Muscle of leg (tissue), 3 donors: ENCODE measurements at regions not wholly inside any gene's neighbourhood (a gene's known extent, or its start where the extent isn't known, plus 50 kb on each side); places are given as distances from the start of the nearest gene placed in this dataset.

Experiments
- DNase-seq: peaks from one replicate; pipeline ENCODE4 v3.0.0; 2013
- H3K27ac ChIP-seq: one replicate; pipeline ENCODE4 v1.5.1; 2013; ENCODE audit warnings: mild to moderate bottlenecking, low read length, control low read depth
- H3K27me3 ChIP-seq: one replicate; pipeline ENCODE4 v1.6.1; 2013; ENCODE audit warnings: low read length; ENCODE audit not compliant: control insufficient read depth, insufficient read depth
- H3K36me3 ChIP-seq: one replicate; pipeline ENCODE4 v1.6.1; 2013; ENCODE audit warnings: low read length; ENCODE audit not compliant: control insufficient read depth, insufficient read depth
- H3K4me1 ChIP-seq: one replicate; pipeline ENCODE4 v1.6.1; 2013; ENCODE audit warnings: low read length; ENCODE audit not compliant: control insufficient read depth, insufficient read depth
- H3K4me3 ChIP-seq: one replicate; pipeline ENCODE4 v1.5.1; 2013; ENCODE audit warnings: low read length, control low read depth
- H3K9me3 ChIP-seq: replicated peaks from 2 replicates; pipeline ENCODE4 v1.6.1; 2013; ENCODE audit warnings: low read depth, low read length; ENCODE audit not compliant: control insufficient read depth
- WGBS: methylation state at CpG from one replicate; pipeline ENCODE4 v1.1.5; 2013; ENCODE audit warnings: missing lambda C conversion rate; ENCODE audit not compliant: insufficient coverage; 5-methylcytosine and 5-hydroxymethylcytosine counted together

DNA sequence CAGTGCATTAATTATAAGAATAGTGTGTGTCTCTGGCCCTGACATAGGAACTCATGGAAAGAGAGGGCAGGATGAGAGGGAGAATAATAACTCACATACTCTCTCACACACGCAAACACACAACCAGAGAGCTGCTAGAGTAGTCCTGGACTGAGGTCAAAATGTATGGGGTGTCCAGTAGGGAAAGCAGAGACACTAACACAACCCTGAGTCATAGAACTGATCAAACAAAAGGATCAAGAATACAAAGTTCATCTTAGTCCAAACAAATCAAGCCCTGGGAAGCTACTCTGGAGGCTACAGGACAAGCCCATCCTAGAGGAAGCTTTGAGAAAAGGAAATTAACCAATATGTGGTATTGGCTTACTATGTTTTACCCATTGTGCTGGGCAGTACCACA lies 178.5 kb upstream of the GUCY1A2 start:
- no CpG with 5 or more reads among the region's 1 CpG for WGBS
- Histone ChIP-seq H3K4me1 (no peaks in the 10 kb centered on the region), H3K27me3 (no peaks in the 10 kb centered on the region), H3K27ac (no peak overlapping the region), H3K36me3 (no peaks in the 10 kb centered on the region), H3K4me3 (no peak overlapping the region), H3K9me3 (no peaks in the 10 kb centered on the region)
- no peak for DNase-seq

DNA sequence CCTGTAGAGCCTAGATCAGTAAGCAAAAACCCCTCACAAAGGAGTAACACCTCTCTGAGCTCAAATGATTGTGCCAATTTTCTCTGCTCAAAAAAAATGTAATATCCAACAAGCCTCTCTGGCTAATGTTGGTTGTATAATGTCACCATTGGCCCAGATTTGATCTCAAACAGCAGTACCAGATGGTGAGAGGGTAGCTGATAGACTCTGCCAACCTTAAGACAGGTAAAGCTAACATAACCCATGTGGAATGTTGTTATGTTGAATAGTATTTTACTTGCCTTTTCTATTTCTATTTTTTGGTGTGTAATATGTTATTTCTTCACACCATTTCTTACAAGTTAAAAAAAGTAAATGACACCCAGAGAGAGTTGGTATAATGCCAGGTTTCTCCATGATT lies 166.7 kb upstream of the GUCY1A2 start:
- no peaks in the 10 kb centered on the region for H3K36me3 ChIP-seq
- no peaks in the 10 kb centered on the region for H3K27me3 ChIP-seq
- no peak overlapping the region for H3K27ac ChIP-seq
- no peak for DNase-seq
- no peaks in the 10 kb centered on the region for H3K9me3 ChIP-seq
- H3K4me3 ChIP-seq = no peak overlapping the region
- no peaks in the 10 kb centered on the region for H3K4me1 ChIP-seq

DNA sequence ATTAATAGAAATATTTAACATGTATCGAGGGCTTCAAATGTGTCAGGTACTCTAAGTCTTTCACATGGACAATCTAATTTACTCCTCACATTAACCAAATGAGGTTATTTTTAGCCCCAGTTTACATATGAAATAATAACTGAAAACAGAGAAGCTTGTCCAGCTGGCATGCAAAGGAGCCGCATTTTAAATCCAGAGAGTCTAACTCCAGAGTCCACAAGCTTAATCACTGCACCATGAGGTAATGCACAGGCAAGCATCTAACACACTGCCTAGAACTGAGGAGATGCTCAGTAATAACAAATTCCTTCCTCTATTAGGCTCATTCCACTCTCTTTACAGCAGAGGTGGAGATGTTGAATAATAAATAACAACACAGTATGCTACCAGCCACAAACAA lies 165.7 kb upstream of the GUCY1A2 start:
- no CpG with 5 or more reads among the region's 2 CpGs for WGBS
- Histone ChIP-seq H3K4me3 (no peak overlapping the region), H3K9me3 (no peaks in the 10 kb centered on the region), H3K27ac (no peak overlapping the region), H3K27me3 (no peaks in the 10 kb centered on the region), H3K4me1 (no peaks in the 10 kb centered on the region), H3K36me3 (no peaks in the 10 kb centered on the region)
- DNase-seq = peak; percentile 66

DNA sequence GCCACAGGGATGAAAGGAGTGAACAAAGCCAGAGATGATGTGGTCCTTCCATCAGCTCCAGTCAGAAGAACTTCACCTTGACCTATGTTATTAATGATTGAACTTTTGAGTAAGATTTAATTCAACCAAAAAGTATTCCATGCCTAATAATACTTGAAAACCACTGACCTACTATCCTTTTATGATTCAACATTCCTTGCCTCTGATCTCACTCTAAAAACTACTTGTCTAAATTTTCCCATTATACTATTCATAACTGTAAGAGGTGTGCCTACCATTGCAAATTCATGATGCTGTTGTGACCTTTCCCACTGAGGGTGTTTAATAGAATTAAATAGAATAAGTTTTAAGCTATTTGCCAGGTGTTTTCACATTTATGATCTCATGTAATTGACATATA lies 164.7 kb upstream of the GUCY1A2 start:
- Histone ChIP-seq H3K27me3 (no peaks in the 10 kb centered on the region), H3K36me3 (no peaks in the 10 kb centered on the region), H3K4me1 (no peaks in the 10 kb centered on the region), H3K4me3 (no peak overlapping the region), H3K9me3 (no peaks in the 10 kb centered on the region), H3K27ac (no peak overlapping the region)
- DNase-seq = peak; percentile 14

DNA sequence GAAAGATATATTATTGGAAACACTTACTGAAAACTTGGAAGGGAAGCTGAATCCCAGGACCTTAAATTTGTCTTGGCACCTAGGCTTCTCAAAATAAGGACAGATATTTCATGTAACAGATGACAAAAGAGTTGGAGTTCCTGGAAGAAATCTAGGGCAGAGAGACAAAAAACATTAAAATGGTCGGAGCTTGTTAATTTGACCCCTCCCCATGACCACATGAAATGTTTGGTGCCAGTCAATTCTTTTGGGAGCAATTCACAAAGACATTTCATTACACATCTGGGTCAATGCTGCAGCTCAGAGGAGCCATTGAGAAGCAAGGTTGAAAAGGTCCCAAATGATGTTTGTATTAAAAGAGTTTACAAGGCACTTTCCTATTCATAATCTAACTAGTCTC lies 162.0 kb upstream of the GUCY1A2 start:
- Histone ChIP-seq H3K27me3 (no peaks in the 10 kb centered on the region), H3K36me3 (no peaks in the 10 kb centered on the region), H3K27ac (no peak overlapping the region), H3K9me3 (no peaks in the 10 kb centered on the region), H3K4me3 (no peak overlapping the region), H3K4me1 (no peaks in the 10 kb centered on the region)
- no CpG with 5 or more reads among the region's 1 CpG for WGBS
- DNase-seq = peak; percentile 67

DNA sequence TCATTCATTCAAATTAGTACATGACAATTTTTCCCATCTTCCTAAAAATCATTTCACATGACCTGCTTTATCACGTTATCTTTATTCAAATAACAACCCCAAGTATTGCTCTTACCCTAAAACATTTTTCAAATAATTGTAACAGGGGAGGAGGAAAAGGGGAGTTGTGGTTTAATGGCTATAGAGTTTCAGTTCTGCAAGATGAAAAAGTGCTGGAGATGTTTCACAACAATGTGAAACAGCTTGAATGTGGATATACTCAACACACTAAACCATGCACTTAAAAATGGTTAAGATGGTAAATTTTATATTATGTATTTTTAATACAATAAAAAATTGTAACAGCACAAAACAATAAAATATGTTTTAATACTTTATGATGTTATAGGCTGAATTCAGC lies 161.6 kb upstream of the GUCY1A2 start:
- Histone ChIP-seq H3K4me3 (no peak overlapping the region), H3K27me3 (no peaks in the 10 kb centered on the region), H3K4me1 (no peaks in the 10 kb centered on the region), H3K9me3 (no peaks in the 10 kb centered on the region), H3K27ac (no peak overlapping the region), H3K36me3 (no peaks in the 10 kb centered on the region)
- DNase-seq = no peak
- WGBS = no CpG with 5 or more reads among the region's 1 CpG

DNA sequence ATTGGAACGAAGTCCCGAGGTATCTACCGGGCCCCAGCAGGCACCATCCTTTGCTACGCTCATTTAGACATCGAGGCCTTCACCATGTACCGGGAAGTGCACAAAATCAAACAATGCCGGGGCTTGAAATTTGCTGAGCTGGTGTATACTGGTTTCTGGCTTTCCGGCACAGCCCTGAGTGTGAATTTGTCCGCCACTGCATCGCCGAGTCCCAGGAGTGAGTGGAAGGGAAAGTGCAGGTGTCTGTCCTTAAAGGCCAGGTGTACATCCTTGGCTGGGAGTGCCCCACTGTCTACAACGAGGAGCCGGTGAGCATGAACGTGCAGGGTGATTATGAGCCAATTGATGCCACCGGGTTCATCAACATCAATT lies 158.8 kb upstream of the GUCY1A2 start:
- no peak for DNase-seq
- Histone ChIP-seq H3K4me1 (no peaks in the 10 kb centered on the region), H3K27ac (no peak overlapping the region), H3K9me3 (no peaks in the 10 kb centered on the region), H3K4me3 (no peak overlapping the region), H3K36me3 (no peaks in the 10 kb centered on the region), H3K27me3 (no peaks in the 10 kb centered on the region)
- WGBS = 86% methylated on average over 15 of the region's 15 CpGs

DNA sequence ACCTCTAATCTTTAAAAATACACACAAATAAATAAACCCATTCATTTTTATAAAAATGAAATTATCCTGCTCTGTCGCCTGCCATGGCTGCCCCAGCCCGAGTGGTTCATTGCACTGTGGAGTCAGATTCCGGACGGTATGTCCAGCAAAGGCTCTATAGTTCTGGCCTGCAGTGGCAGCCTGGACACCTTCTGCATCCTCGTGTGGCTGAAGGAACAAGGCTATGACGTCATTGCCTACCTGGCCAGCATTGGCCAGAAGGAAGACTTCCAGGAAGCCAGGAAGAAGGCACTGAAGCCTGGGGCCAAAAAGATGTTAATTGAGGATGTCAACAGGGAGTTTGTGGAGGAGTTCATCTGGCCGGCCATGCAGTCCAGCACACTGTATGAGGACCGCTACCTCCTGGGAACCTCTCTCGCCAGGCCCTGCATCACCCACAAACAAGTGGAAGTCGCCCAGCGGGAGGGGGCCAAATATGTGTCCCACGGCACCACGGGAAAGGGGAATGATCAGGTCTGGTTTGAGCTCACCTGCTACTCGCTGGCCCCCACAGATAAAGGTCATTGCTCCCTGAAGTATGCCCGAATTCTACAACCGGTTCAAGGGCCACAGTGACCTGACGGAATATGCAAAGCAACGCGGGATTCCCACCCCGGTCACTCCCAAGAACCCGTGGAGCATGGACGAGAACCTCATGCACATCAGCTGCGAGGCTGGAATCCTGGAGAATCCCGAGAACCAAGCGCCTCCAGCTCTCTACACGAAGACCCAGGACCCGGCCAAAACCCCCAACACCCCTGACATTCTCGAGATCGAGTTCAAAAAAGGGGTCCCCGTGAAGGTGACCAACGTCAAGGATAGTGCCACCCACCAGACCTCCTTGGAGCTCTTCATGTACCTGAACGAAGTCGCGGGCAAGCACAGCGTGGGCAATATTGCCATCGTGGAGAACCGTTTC lies 158.2 kb upstream of the GUCY1A2 start:
- Histone ChIP-seq H3K27me3 (no peaks in the 10 kb centered on the region), H3K4me3 (no peak overlapping the region), H3K4me1 (no peaks in the 10 kb centered on the region), H3K9me3 (no peaks in the 10 kb centered on the region), H3K36me3 (no peaks in the 10 kb centered on the region), H3K27ac (no peak overlapping the region)
- DNase-seq = no peak
- 94% methylated on average over 37 of the region's 37 CpGs for WGBS

DNA sequence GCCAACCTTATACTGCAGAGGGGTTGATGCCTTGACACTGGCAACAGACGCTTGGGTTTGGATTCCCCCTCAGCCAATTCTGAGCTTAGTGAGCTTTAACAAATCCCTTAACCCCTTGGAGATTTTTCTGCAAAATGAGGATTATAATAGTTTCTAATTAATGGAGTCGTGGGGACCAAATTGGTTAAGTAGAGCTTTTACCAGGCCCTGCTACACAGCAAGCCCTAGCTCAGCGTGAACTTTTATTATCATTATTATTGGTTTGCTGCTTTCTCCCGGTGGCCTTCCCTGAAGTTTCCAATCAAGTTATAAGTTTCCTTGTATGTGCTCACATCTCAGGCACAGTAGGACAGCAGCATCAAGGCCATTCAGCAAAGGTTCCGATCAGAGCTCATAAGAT lies 156.6 kb upstream of the GUCY1A2 start:
- Histone ChIP-seq H3K36me3 (no peaks in the 10 kb centered on the region), H3K4me3 (no peak overlapping the region), H3K9me3 (peaks cover 2% of the 10 kb centered on the region), H3K27me3 (no peaks in the 10 kb centered on the region), H3K27ac (no peak overlapping the region), H3K4me1 (no peaks in the 10 kb centered on the region)
- WGBS = 100% methylated on average over 1 of the region's 5 CpGs
- DNase-seq = no peak

DNA sequence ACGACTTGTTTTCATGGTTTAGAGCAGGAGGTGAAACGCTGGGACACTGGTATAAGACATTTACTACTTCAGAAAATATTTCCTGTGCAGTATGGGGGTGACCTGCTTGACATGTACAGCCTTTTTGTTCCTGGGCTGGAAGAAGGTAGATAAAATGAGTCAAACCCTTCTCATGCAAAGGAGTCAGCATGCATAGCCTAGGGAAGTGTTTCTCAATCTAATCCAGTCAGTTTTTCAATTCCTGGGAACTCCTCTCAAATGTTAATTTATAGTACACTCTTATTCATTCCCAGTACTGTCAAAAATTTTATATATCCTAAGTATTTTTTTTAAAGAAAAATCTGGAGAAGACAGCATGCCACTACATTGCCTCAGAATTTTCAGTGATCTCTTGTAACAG lies 154.7 kb upstream of the GUCY1A2 start:
- H3K4me1 ChIP-seq = no peaks in the 10 kb centered on the region
- DNase-seq = no peak
- peaks cover 2% of the 10 kb centered on the region for H3K9me3 ChIP-seq
- no peaks in the 10 kb centered on the region for H3K36me3 ChIP-seq
- no peak overlapping the region for H3K27ac ChIP-seq
- no peaks in the 10 kb centered on the region for H3K27me3 ChIP-seq
- no peak overlapping the region for H3K4me3 ChIP-seq
- WGBS = no CpG with 5 or more reads among the region's 2 CpGs

DNA sequence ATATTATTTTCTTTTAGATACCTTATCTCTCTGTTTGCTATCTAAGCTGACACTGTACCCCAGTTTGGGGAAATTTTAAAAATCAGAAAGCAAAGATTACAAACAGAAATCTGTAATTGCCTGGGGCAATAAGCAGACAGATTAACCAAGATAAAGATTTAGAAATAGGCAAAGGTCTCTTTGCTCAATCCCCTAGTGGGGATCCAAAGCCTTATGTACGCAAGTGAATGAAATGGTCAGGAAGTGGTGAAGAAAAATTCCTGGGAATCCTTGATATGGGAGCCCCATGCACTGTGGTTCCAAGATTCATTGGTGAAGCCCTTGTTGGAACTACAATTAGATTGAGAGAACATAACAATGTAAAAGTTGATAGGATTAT lies 139.5 kb upstream of the GUCY1A2 start:
- Histone ChIP-seq H3K9me3 (no peaks in the 10 kb centered on the region), H3K4me1 (no peaks in the 10 kb centered on the region), H3K36me3 (no peaks in the 10 kb centered on the region), H3K4me3 (no peak overlapping the region), H3K27me3 (no peaks in the 10 kb centered on the region), H3K27ac (no peak overlapping the region)
- WGBS = 0% methylated on average over 1 of the region's 1 CpG
- no peak for DNase-seq
